H9 (cell line): ENCODE measurements at regions not wholly inside any gene's neighbourhood (a gene's known extent, or its start where the extent isn't known, plus 50 kb on each side); places are given as distances from the start of the nearest gene placed in this dataset.

Source experiments
- DNase-seq: peaks from one replicate; pipeline ENCODE4 v3.0.0-alpha.2; 2017
- H2AFZ ChIP-seq: one replicate; pipeline ENCODE4 v1.6.1; 2013; ENCODE audit warnings: mild to moderate bottlenecking, low read length, control low read depth, moderate library complexity
- H2AK5ac ChIP-seq: 2 replicates; pipeline ENCODE4 v1.6.1; 2013; ENCODE audit warnings: low read length, control low read depth, mixed read lengths; ENCODE audit not compliant: insufficient read length
- H2BK120ac ChIP-seq: one replicate; pipeline ENCODE4 v1.6.1; 2013; ENCODE audit warnings: low read depth, mild to moderate bottlenecking, low read length, control low read depth, inconsistent platforms; ENCODE audit not compliant: poor library complexity, severe bottlenecking
- H2BK12ac ChIP-seq: 2 replicates; pipeline ENCODE4 v1.6.1; 2013; ENCODE audit warnings: low read length, control low read depth, mixed read lengths, low read depth; ENCODE audit not compliant: insufficient read length
- H2BK15ac ChIP-seq: 2 replicates; pipeline ENCODE4 v1.6.1; 2013; ENCODE audit warnings: low read depth, low read length, control low read depth
- H2BK20ac ChIP-seq: one replicate; pipeline ENCODE4 v1.6.1; 2013; ENCODE audit warnings: low read depth, mild to moderate bottlenecking, low read length, control low read depth, inconsistent platforms; ENCODE audit not compliant: poor library complexity, severe bottlenecking
- H2BK5ac ChIP-seq: 2 replicates; pipeline ENCODE4 v1.6.1; 2013; ENCODE audit warnings: low read length, control low read depth, mixed read lengths; ENCODE audit not compliant: insufficient read length
- H3K14ac ChIP-seq: 2 replicates; pipeline ENCODE4 v1.6.1; 2013; ENCODE audit warnings: low read length, control low read depth; ENCODE audit not compliant: insufficient read depth
- H3K18ac ChIP-seq: 2 replicates; pipeline ENCODE4 v1.6.1; 2013; ENCODE audit warnings: low read depth, mild to moderate bottlenecking, mixed read lengths, low read length, control low read depth; ENCODE audit not compliant: insufficient read length
- H3K23ac ChIP-seq: 2 replicates; pipeline ENCODE4 v1.6.1; 2013; ENCODE audit warnings: low read length, control low read depth, mixed read lengths, low read depth; ENCODE audit not compliant: insufficient read length
- H3K23me2 ChIP-seq: 2 replicates; pipeline ENCODE4 v1.6.1; 2013; ENCODE audit warnings: low read depth, mild to moderate bottlenecking, mixed read lengths, low read length, control low read depth; ENCODE audit not compliant: insufficient read length, poor library complexity, severe bottlenecking
- H3K27ac ChIP-seq: 2 replicates; pipeline ENCODE4 v1.5.1; 2013; ENCODE audit warnings: low read length, control low read depth, mixed read lengths, low read depth; ENCODE audit not compliant: insufficient read length
- H3K27me3 ChIP-seq: 2 replicates; pipeline ENCODE4 v1.6.1; 2013; ENCODE audit warnings: low read length, control low read depth, inconsistent platforms; ENCODE audit not compliant: insufficient read depth
- H3K4ac ChIP-seq: 2 replicates; pipeline ENCODE4 v1.6.1; 2013; ENCODE audit warnings: low read depth, mild to moderate bottlenecking, control low read depth, inconsistent platforms, low read length, moderate library complexity
- H3K4me1 ChIP-seq: 2 replicates; pipeline ENCODE4 v1.6.1; 2013; ENCODE audit warnings: low read length, control low read depth, inconsistent platforms; ENCODE audit not compliant: insufficient read depth
- H3K4me2 ChIP-seq: 2 replicates; pipeline ENCODE4 v1.6.1; 2013; ENCODE audit warnings: low read length, control low read depth, mixed read lengths; ENCODE audit not compliant: insufficient read length, insufficient read depth
- H3K56ac ChIP-seq: 2 replicates; pipeline ENCODE4 v1.6.1; 2013; ENCODE audit warnings: low read depth, mild to moderate bottlenecking, mixed read lengths, low read length, control low read depth; ENCODE audit not compliant: insufficient read length
- H3K79me1 ChIP-seq: 2 replicates; pipeline ENCODE4 v1.6.1; 2013; ENCODE audit warnings: low read depth, mild to moderate bottlenecking, moderate library complexity, low read length, control low read depth, inconsistent platforms; ENCODE audit not compliant: insufficient read depth, poor library complexity, severe bottlenecking
- H3K79me2 ChIP-seq: 2 replicates; pipeline ENCODE4 v1.6.1; 2013; ENCODE audit warnings: low read length, control low read depth, inconsistent platforms; ENCODE audit not compliant: insufficient read depth
- H3K9ac ChIP-seq: 2 replicates; pipeline ENCODE4 v1.6.1; 2013; ENCODE audit warnings: low read length, control low read depth, mixed read lengths; ENCODE audit not compliant: insufficient read length; ENCODE audit errors: extremely low read depth
- H3K9me3 ChIP-seq: one replicate; pipeline ENCODE4 v1.6.1; 2013; ENCODE audit warnings: low read depth, low read length, inconsistent platforms; ENCODE audit not compliant: control insufficient read depth
- H3T11ph ChIP-seq: one replicate; pipeline ENCODE4 v1.6.1; 2013; ENCODE audit warnings: mild to moderate bottlenecking, low read length, control low read depth, inconsistent platforms
- H4K20me1 ChIP-seq: one replicate; pipeline ENCODE4 v1.6.1; 2013; ENCODE audit not compliant: control insufficient read depth, insufficient read length, insufficient read depth
- H4K5ac ChIP-seq: 2 replicates; pipeline ENCODE4 v1.6.1; 2013; ENCODE audit warnings: low read depth, mild to moderate bottlenecking, mixed read lengths, low read length, control low read depth; ENCODE audit not compliant: insufficient read length
- H4K8ac ChIP-seq: replicated peaks from 2 replicates; pipeline ENCODE4 v1.6.1; 2013; ENCODE audit warnings: low read length, control low read depth, mixed read lengths, low read depth; ENCODE audit not compliant: insufficient read length
- H4K91ac ChIP-seq: 2 replicates; pipeline ENCODE4 v1.6.1; 2013; ENCODE audit warnings: low read depth, mild to moderate bottlenecking, moderate library complexity, mixed read lengths, low read length, control low read depth; ENCODE audit not compliant: insufficient read length
- H3K27ac Mint-ChIP-seq, 3 experiments: 2 replicates in 2 of 3; 3 replicates in 1 of 3; pipeline ENCODE4 v1.8.0; 2020 to 2021; ENCODE audit warnings: mixed read lengths in 3 of 3, mild to moderate bottlenecking in 1 of 3, moderate library complexity in 1 of 3
- H3K27me3 Mint-ChIP-seq: 2 replicates; pipeline ENCODE4 v1.8.0; 2021; ENCODE audit warnings: low read depth, mild to moderate bottlenecking, moderate library complexity, mixed read lengths
- H3K36me3 Mint-ChIP-seq, 3 experiments: 2 replicates in 2 of 3; 3 replicates in 1 of 3; pipeline ENCODE4 v1.8.0; 2020 to 2021; ENCODE audit warnings: low read depth in 3 of 3, mixed read lengths in 3 of 3; ENCODE audit not compliant: insufficient read depth in 1 of 3
- H3K4me1 Mint-ChIP-seq, 2 experiments: 2 replicates each; pipeline ENCODE4 v1.8.0; 2020; ENCODE audit warnings: mixed read lengths in 2 of 2
- H3K4me3 Mint-ChIP-seq, 2 experiments: 2 replicates in 1 of 2; 3 replicates in 1 of 2; pipeline ENCODE4 v1.8.0; 2020 to 2021; ENCODE audit warnings: mild to moderate bottlenecking in 2 of 2, mixed read lengths in 2 of 2, moderate library complexity in 1 of 2
- H3K9me3 Mint-ChIP-seq, 2 experiments: 2 replicates in 1 of 2; 3 replicates in 1 of 2; pipeline ENCODE4 v1.8.0; 2020; ENCODE audit warnings: mild to moderate bottlenecking in 2 of 2, mixed read lengths in 2 of 2, moderate library complexity in 1 of 2
- WGBS: extraction: QIAGEN DNeasy Blood & Tissue Kit; methylation state at CpG from one replicate; pipeline ENCODE4 v1.1.7; 2013; ENCODE audit warnings: missing lambda C conversion rate, low lambda C conversion rate, mixed read lengths; ENCODE audit not compliant: insufficient read length; ENCODE audit errors: extremely low coverage; 5-methylcytosine and 5-hydroxymethylcytosine counted together
- TF ChIP-seq, protein P1 (sequence below): fragments of 200-600 bp; sonication (generic); conservative IDR thresholded peaks from 3 replicates; pipeline ENCODE4 v1.8.0; 2021; ENCODE audit warnings: antibody characterized with exemption, mild to moderate bottlenecking

DNA sequence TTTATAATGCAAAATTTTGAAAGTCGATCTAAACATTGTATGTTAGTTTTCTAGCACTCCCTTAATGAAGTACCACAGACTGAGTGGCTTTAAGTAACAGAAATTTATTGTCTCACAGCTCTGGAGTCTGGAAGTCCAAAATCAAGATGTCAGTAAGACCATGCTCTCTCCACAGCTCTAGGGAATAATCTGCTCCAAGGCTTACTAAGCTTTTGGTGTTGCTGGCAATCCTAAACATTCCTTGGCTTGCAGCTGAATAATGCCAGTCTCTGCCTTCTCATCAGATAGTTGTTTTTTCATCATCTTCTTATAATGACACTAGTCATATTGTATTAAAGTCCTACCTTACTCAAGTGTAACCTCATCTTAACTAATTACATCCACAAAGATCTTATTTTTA, 102.2 kb downstream of the RASSF9 start:
- no peak overlapping the region for H2BK15ac ChIP-seq
- no peaks in the 10 kb centered on the region for H3K4me1 ChIP-seq
- H3K27ac ChIP-seq, result no peak overlapping the region
- no peak overlapping the region for H3T11ph ChIP-seq
- H2BK20ac ChIP-seq, result no peak overlapping the region
- no peak overlapping the region for H3K4me2 ChIP-seq
- no peak overlapping the region for H2AK5ac ChIP-seq
- no peaks in the 10 kb centered on the region for H3K9me3 ChIP-seq
- no peak overlapping the region for H3K4me3 Mint-ChIP-seq
- H3K79me2 ChIP-seq, result no peaks in the 10 kb centered on the region
- no peak overlapping the region for H3K27ac Mint-ChIP-seq
- no peak overlapping the region for H3K14ac ChIP-seq
- H3K9me3 Mint-ChIP-seq, result no peaks in the 10 kb centered on the region
- H4K91ac ChIP-seq, result no peak overlapping the region
- no peak overlapping the region for H3K56ac ChIP-seq
- no peak overlapping the region for H3K23ac ChIP-seq
- no peak overlapping the region for H2BK5ac ChIP-seq
- TF ChIP-seq, protein P1, sequence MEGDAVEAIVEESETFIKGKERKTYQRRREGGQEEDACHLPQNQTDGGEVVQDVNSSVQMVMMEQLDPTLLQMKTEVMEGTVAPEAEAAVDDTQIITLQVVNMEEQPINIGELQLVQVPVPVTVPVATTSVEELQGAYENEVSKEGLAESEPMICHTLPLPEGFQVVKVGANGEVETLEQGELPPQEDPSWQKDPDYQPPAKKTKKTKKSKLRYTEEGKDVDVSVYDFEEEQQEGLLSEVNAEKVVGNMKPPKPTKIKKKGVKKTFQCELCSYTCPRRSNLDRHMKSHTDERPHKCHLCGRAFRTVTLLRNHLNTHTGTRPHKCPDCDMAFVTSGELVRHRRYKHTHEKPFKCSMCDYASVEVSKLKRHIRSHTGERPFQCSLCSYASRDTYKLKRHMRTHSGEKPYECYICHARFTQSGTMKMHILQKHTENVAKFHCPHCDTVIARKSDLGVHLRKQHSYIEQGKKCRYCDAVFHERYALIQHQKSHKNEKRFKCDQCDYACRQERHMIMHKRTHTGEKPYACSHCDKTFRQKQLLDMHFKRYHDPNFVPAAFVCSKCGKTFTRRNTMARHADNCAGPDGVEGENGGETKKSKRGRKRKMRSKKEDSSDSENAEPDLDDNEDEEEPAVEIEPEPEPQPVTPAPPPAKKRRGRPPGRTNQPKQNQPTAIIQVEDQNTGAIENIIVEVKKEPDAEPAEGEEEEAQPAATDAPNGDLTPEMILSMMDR, result no peak
- no peaks in the 10 kb centered on the region for H3K27me3 ChIP-seq
- no CpG with 5 or more reads among the region's 1 CpG for WGBS
- H3K23me2 ChIP-seq, result no peaks in the 10 kb centered on the region
- no peak overlapping the region for H3K9ac ChIP-seq
- H3K27me3 Mint-ChIP-seq, result no peaks in the 10 kb centered on the region
- H4K20me1 ChIP-seq, result no peaks in the 10 kb centered on the region
- no peak overlapping the region for H3K18ac ChIP-seq
- no peak overlapping the region for H4K8ac ChIP-seq
- no peak overlapping the region for H4K5ac ChIP-seq
- no peak overlapping the region for H2AFZ ChIP-seq
- no peaks in the 10 kb centered on the region for H3K36me3 Mint-ChIP-seq
- no peaks in the 10 kb centered on the region for H3K79me1 ChIP-seq
- H2BK12ac ChIP-seq, result no peak overlapping the region
- no peak overlapping the region for H2BK120ac ChIP-seq
- no peak overlapping the region for H3K4ac ChIP-seq
- H3K4me1 Mint-ChIP-seq, result no peaks in the 10 kb centered on the region
- no peak for DNase-seq
